CD4-positive, CD25-positive, alpha-beta regulatory T cell (primary cell): ENCODE measurements at regions not wholly inside any gene's neighbourhood (a gene's known extent, or its start where the extent isn't known, plus 50 kb on each side); places are given as distances from the start of the nearest gene placed in this dataset.

Experiments used
- ATAC-seq, 2 donors: fragments of 150-1000 bp; cut with Tn5 transposase; one replicate each; pipeline ENCODE4 v1.10.0; 2021; ENCODE audit warnings: low read depth in 2 of 2, moderate number of reproducible peaks in 2 of 2, moderate library complexity in 1 of 2
- DNase-seq, 3 donors: peaks; one replicate each; pipeline versions ENCODE4 v3.0.0 to v3.0.0-alpha.2; 2012 to 2022; ENCODE audit warnings: mixed read lengths in 1 of 3
- H3K27ac ChIP-seq: one replicate; pipeline ENCODE4 v1.7.0; 2013; ENCODE audit warnings: mild to moderate bottlenecking, low read length; ENCODE audit not compliant: insufficient read depth, poor library complexity, severe bottlenecking
- H3K27me3 ChIP-seq: one replicate; pipeline ENCODE4 v1.7.0; 2013; ENCODE audit warnings: low read length; ENCODE audit not compliant: control insufficient read depth, insufficient read depth
- H3K36me3 ChIP-seq: one replicate; pipeline ENCODE4 v1.7.0; 2013; ENCODE audit warnings: mild to moderate bottlenecking, low read length, moderate library complexity; ENCODE audit not compliant: control insufficient read depth, insufficient read depth
- H3K4me1 ChIP-seq: 2 replicates; pipeline ENCODE4 v1.7.0; 2013; ENCODE audit warnings: mild to moderate bottlenecking, low read length; ENCODE audit not compliant: insufficient read depth, control insufficient read depth, poor library complexity, severe bottlenecking
- H3K4me3 ChIP-seq: one replicate; pipeline ENCODE4 v1.7.0; 2013; ENCODE audit warnings: low read depth, mild to moderate bottlenecking, low read length, moderate library complexity
- H3K9me3 ChIP-seq, 2 experiments: 1 replicate in 1 of 2; 2 replicates in 1 of 2; pipeline ENCODE4 v1.7.0; 2013; ENCODE audit warnings: low read length in 2 of 2, mild to moderate bottlenecking in 1 of 2, moderate library complexity in 1 of 2; ENCODE audit not compliant: control insufficient read depth in 2 of 2
- H3K27ac Mint-ChIP-seq, 3 donors: one replicate each; pipeline ENCODE4 v1.8.0; 2020 to 2022; ENCODE audit warnings: mild to moderate bottlenecking in 3 of 3, mixed read lengths in 3 of 3, moderate library complexity in 2 of 3
- H3K27me3 Mint-ChIP-seq: one replicate; pipeline ENCODE4 v1.8.0; 2022; ENCODE audit warnings: mild to moderate bottlenecking, mixed read lengths
- H3K36me3 Mint-ChIP-seq: one replicate; pipeline ENCODE4 v1.8.0; 2020; ENCODE audit warnings: mixed read lengths
- H3K4me1 Mint-ChIP-seq, 4 donors: one replicate each; pipeline ENCODE4 v1.8.0; 2020 to 2022; ENCODE audit warnings: mixed read lengths in 4 of 4, mild to moderate bottlenecking in 1 of 4
- H3K4me3 Mint-ChIP-seq, 4 donors: one replicate each; pipeline ENCODE4 v1.8.0; 2020 to 2022; ENCODE audit warnings: mild to moderate bottlenecking in 4 of 4, mixed read lengths in 4 of 4, moderate library complexity in 3 of 4
- H3K9me3 Mint-ChIP-seq, 7 donors: one replicate each; pipeline ENCODE4 v1.8.0; 2020 to 2022; ENCODE audit warnings: mixed read lengths in 7 of 7, mild to moderate bottlenecking in 3 of 7, moderate library complexity in 2 of 7

DNA sequence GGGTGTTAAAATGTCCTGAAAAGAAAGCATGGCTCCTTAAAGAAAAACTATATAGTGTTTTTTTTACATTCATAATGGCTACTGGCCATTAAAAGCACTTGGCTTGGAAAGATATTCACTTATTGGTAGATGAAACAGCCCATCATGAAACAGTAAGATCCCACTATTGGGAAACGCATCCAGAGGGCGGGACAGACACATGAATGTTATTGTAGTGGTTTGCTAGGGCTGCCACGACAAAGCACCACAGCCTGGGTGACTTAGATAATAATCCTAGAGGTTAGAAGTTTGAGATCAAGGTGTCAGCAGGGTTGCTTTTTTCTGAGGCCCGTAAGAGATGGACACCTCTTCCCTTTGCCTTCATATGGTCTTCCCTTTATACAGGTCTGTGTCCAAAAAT, 139.4 kb upstream of the ANKH start:
- Histone ChIP-seq H3K4me3 (no peak overlapping the region), H3K27ac (no peak overlapping the region), H3K36me3 (no peaks in the 10 kb centered on the region), H3K9me3 (no peaks in the 10 kb centered on the region), H3K27me3 (no peaks in the 10 kb centered on the region), H3K4me1 (no peaks in the 10 kb centered on the region)
- Mint-ChIP-seq H3K27ac (no peak overlapping the region), H3K36me3 (no peaks in the 10 kb centered on the region), H3K4me1 (peaks cover 0 to 4% (median 0%) of the 10 kb centered on the region in 4 donors), H3K4me3 (no peak overlapping the region), H3K27me3 (peaks cover 9% of the 10 kb centered on the region), H3K9me3 (no peaks in the 10 kb centered on the region)
- DNase-seq (no peak), ATAC-seq (no peak)

DNA sequence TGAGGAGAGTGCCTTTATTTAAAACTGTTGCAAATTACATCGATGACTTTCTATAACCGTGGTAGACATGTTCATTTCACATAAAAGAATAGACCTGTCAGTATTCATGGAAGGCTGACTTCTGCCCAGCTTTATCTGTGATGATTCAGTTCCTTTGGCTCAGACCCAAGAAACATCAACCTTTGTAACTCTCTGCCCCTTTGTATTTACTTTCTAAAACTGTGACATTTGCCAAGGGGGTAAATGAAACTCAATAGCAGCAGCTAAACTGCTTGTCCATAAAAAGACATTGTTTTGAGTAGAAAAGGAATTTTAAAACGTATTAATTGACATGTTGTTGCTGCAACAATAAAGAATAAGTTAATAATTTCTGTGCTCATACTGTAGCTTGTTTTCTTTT, 137.8 kb upstream of the ANKH start:
- Mint-ChIP-seq H3K9me3 (no peaks in the 10 kb centered on the region), H3K36me3 (no peaks in the 10 kb centered on the region), H3K4me1 (peaks cover 0 to 4% (median 0%) of the 10 kb centered on the region in 4 donors), H3K27me3 (peaks cover 15% of the 10 kb centered on the region), H3K4me3 (no peak overlapping the region), H3K27ac (no peak overlapping the region)
- ATAC-seq (no peak), DNase-seq (no peak)
- Histone ChIP-seq H3K4me3 (no peak overlapping the region), H3K27ac (no peak overlapping the region), H3K36me3 (no peaks in the 10 kb centered on the region), H3K27me3 (no peaks in the 10 kb centered on the region), H3K4me1 (no peaks in the 10 kb centered on the region), H3K9me3 (no peaks in the 10 kb centered on the region)

DNA sequence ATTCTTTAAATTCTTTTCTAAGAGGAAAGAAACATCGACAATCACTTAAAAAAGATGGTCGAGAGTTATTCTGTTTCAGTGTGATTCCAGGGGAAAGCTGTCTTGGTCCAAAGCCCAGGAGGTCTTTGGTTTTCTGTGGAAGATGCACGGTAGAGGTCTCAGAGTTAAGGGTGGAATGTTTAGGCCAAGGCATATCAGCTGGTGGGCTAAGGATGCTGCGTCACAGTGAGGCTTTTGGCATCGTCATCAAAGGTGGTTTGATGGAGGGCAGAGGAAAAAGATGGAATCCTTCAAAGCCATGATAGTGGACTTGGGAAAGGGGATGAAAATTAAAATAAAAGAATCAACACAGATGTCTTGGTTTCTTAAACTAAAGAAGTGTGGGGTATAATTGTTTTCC, 137.3 kb upstream of the ANKH start:
- H3K4me1 ChIP-seq, result no peaks in the 10 kb centered on the region

DNA sequence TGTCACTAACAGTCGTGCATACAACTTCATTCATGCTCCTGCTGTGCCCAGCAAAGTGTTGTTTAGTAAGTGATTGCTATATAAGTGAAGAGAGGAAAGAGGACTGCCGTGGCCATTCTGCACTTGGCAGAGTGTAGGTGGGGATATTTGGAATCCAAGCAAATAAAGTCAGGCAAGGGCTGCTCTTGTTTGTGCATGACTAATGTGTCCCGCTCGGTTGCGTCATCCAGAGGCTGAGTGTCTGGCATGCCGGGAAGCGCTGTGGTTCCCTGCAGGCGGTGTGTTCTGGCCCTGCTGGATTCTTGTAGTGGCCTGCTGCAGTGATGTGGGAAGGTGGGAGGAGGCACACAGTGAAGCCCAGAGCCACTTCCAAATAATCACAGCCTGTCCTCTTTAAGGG, 136.9 kb upstream of the ANKH start:
- Histone ChIP-seq H3K27ac (no peak overlapping the region), H3K9me3 (no peaks in the 10 kb centered on the region), H3K36me3 (no peaks in the 10 kb centered on the region), H3K4me3 (no peak overlapping the region), H3K27me3 (no peaks in the 10 kb centered on the region), H3K4me1 (no peaks in the 10 kb centered on the region)
- Mint-ChIP-seq H3K4me1 (peaks cover 0 to 2% (median 2%) of the 10 kb centered on the region in 4 donors), H3K36me3 (no peaks in the 10 kb centered on the region), H3K27me3 (peaks cover 17% of the 10 kb centered on the region), H3K9me3 (no peaks in the 10 kb centered on the region), H3K4me3 (no peak overlapping the region), H3K27ac (no peak overlapping the region)
- DNase-seq (no peak), ATAC-seq (no peak)

More for the DNA sequence above, 137.3 kb upstream of the ANKH start:
- Mint-ChIP-seq H3K9me3 (no peaks in the 10 kb centered on the region), H3K36me3 (no peaks in the 10 kb centered on the region), H3K4me3 (no peak overlapping the region), H3K4me1 (peaks cover 0 to 2% (median 0%) of the 10 kb centered on the region in 4 donors), H3K27ac (no peak overlapping the region), H3K27me3 (peaks cover 15% of the 10 kb centered on the region)
- Histone ChIP-seq H3K4me3 (no peak overlapping the region), H3K36me3 (no peaks in the 10 kb centered on the region), H3K27ac (no peak overlapping the region), H3K27me3 (no peaks in the 10 kb centered on the region), H3K9me3 (no peaks in the 10 kb centered on the region)
- ATAC-seq (no peak), DNase-seq (no peak)

DNA sequence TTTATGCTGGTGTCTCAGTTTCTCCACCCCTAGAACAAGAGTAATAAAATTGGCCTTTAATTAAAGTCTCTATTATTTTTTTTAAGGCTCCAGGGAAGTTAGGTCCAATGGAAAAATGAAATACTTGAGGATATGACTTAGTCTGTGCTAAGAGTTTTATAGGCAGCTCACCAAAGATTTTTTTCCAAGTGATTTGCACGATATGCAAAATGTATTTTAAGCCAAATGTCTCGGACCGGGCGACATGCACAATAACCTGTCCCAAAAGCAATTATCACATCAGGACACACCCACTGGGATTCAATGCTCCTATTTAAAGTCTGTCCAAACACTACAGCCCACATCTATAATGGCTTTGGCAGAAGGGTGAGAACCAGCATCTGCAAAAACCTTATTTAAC, 136.1 kb upstream of the ANKH start:
- H3K9me3 Mint-ChIP-seq, result no peaks in the 10 kb centered on the region
- DNase-seq (no peak), ATAC-seq (no peak)
- H3K27ac ChIP-seq, result no peak overlapping the region
- H3K36me3 Mint-ChIP-seq, result no peaks in the 10 kb centered on the region
- H3K9me3 ChIP-seq, result no peaks in the 10 kb centered on the region
- no peaks in the 10 kb centered on the region for H3K4me1 ChIP-seq
- no peak overlapping the region for H3K27ac Mint-ChIP-seq
- no peaks in the 10 kb centered on the region for H3K36me3 ChIP-seq
- no peak overlapping the region for H3K4me3 Mint-ChIP-seq
- H3K27me3 Mint-ChIP-seq, result peaks cover 19% of the 10 kb centered on the region
- H3K27me3 ChIP-seq, result no peaks in the 10 kb centered on the region
- peaks cover 0 to 7% (median 5%) of the 10 kb centered on the region in 4 donors for H3K4me1 Mint-ChIP-seq
- H3K4me3 ChIP-seq, result no peak overlapping the region

DNA sequence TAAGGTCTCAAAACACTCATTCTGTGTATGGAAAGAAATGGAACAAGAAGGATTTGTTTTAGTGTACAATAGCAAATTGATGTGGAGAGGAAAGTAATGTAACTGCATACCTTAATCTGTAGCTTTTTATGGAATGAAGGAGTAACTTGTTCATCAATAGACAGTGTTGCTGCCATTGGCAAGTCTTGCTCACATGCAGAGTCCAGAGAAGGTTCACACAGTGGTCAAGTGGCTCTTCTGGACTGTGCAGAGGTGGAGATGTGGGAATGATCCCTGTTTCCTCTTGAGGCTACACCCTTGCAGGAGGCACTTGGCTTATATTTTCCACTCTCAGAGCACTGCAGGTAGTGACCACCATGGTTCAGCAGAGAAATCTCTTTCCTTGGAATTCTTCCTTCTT, 132.9 kb upstream of the ANKH start:
- DNase-seq (no peak), ATAC-seq (no peak)
- no peaks in the 10 kb centered on the region for H3K36me3 Mint-ChIP-seq
- H3K4me3 Mint-ChIP-seq, result no peak overlapping the region
- H3K27ac Mint-ChIP-seq, result no peak overlapping the region
- Histone ChIP-seq H3K27ac (no peak overlapping the region), H3K4me1 (no peaks in the 10 kb centered on the region), H3K9me3 (no peaks in the 10 kb centered on the region), H3K36me3 (no peaks in the 10 kb centered on the region), H3K4me3 (no peak overlapping the region), H3K27me3 (peaks cover 1% of the 10 kb centered on the region)
- H3K27me3 Mint-ChIP-seq, result peaks cover 16% of the 10 kb centered on the region
- H3K9me3 Mint-ChIP-seq, result no peaks in the 10 kb centered on the region
- H3K4me1 Mint-ChIP-seq, result peaks cover 0 to 10% (median 5%) of the 10 kb centered on the region in 4 donors

DNA sequence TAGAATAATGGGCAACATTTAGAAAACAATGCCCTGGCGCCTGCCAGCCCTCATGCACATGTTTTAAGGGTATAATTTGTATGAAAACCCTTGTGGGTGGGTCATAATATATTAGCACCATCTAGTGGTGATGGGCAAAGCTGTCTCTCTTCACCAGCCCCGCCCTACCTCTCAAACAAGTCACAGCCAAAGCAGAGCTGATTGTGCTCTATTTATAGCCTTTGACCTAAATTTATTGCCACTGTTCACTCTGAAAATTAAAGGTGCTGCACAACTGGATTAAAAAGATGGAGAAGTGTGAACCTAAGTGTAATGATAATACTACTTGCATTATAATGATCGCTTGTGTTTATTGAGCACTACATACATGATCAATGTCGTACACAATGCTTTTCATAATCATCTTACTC, 131.9 kb upstream of the ANKH start:
- DNase-seq, result peak; percentile 38 to 84 (median 74)
- Histone ChIP-seq H3K9me3 (no peaks in the 10 kb centered on the region), H3K4me1 (no peaks in the 10 kb centered on the region), H3K27ac (no peak overlapping the region), H3K4me3 (no peak overlapping the region), H3K36me3 (no peaks in the 10 kb centered on the region), H3K27me3 (peaks cover 1% of the 10 kb centered on the region)
- no peaks in the 10 kb centered on the region for H3K36me3 Mint-ChIP-seq
- peak; percentile 94 to 95 for ATAC-seq
- H3K4me1 Mint-ChIP-seq, result peaks cover 3 to 14% (median 5%) of the 10 kb centered on the region in 4 donors
- no peak overlapping the region for H3K27ac Mint-ChIP-seq
- H3K4me3 Mint-ChIP-seq, result no peak overlapping the region
- H3K27me3 Mint-ChIP-seq, result peaks cover 16% of the 10 kb centered on the region
- peaks cover 0 to 3% (median 0%) of the 10 kb centered on the region in 7 donors for H3K9me3 Mint-ChIP-seq

DNA sequence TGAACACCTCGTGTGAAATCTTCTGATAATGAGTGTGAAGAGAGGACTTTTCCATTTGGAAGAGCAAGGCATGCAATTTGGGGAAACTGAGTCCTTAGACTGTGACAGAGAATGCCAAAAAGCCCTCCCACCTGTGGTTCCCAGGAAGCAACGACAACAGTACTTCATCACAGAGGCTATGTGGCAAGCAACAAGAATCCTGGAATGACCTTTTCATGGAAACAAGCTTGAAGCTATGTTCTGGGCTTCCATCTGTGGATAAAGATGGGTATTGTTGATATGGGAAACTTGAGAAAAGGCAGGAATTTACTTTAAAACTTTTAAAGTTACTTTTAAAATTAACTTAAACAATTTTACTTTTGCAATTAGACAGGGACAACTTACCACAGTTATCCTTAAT, 131.2 kb upstream of the ANKH start:
- Mint-ChIP-seq H3K4me3 (no peak overlapping the region), H3K36me3 (no peaks in the 10 kb centered on the region), H3K27ac (no peak overlapping the region), H3K9me3 (peaks cover 0 to 8% (median 2%) of the 10 kb centered on the region in 7 donors), H3K4me1 (peaks cover 5 to 14% (median 5%) of the 10 kb centered on the region in 4 donors), H3K27me3 (peaks cover 16% of the 10 kb centered on the region)
- Histone ChIP-seq H3K4me1 (no peaks in the 10 kb centered on the region), H3K36me3 (peaks cover 2% of the 10 kb centered on the region), H3K27ac (no peak overlapping the region), H3K27me3 (peaks cover 1% of the 10 kb centered on the region), H3K9me3 (peaks cover 0 to 6% of the 10 kb centered on the region in 2 experiments), H3K4me3 (no peak overlapping the region)
- DNase-seq, result no peak
- ATAC-seq, result no peak
